ENCODE measurements at regions not wholly inside any gene's neighbourhood (a gene's known extent, or its start where the extent isn't known, plus 50 kb on each side); places are given as distances from the start of the nearest gene placed in this dataset.

DNA sequence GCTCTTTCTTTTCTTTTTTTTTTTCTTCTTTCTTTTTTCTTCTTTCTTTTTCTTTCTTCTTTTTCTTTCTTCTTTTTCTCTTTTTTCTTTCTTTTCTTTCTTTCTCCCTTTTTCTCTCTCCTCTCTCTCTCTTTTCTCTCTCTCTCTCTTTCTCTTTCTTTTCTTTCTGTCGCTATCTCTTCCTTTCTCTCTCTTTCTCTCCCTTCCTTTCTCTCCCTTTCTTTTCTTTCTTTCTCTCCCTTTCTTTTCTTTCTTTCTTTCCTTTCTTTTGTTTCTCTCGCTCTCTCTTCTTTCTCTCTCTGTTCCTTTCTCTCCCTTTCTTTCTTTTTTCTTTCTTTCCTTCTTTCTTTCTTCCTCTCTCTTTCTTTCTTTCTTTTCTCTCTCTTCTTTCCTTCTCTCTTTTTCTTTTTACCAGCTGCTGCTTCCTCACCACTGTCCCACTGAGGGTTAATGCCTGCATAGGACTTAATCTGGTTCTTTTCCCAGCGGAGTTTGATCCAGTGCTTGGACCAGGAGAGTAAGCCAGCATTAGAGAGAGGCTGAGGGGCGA lies 145.4 kb upstream of the SIX2 start:
- Histone ChIP-seq H3K9me2 (ENCODE audit: insufficient read depth, low read length) (no peaks in the 10 kb centered on the region), H2AFZ (ENCODE audit: low read depth, low read length) (no peak overlapping the region), H3K27ac (ENCODE audit: low read length) (no peak overlapping the region), H3K79me2 (replicated peaks; ENCODE audit: insufficient read depth, low read length) (no peaks in the 10 kb centered on the region), H3K4me2 (ENCODE audit: low read length) (no peak overlapping the region), H4K20me1 (ENCODE audit: insufficient read depth) (no peaks in the 10 kb centered on the region), H3K27me3 (ENCODE audit: insufficient read depth, low read depth, low read length) (no peaks in the 10 kb centered on the region), H3F3A (ENCODE audit: insufficient read depth, low read length, poor library complexity, severe bottlenecking) (no peaks in the 10 kb centered on the region), H3K9ac (ENCODE audit: low read length) (no peak overlapping the region), H3K9me3 (ENCODE audit: low read length) (no peaks in the 10 kb centered on the region), H3K4me3 (ENCODE audit: low read length) (no peak overlapping the region), H3K36me3 (ENCODE audit: insufficient read depth, low read length) (no peaks in the 10 kb centered on the region)
- TF ChIP-seq RAD21 (conservative IDR thresholded peaks at IDR 0.05), result no peak
- TF ChIP-seq EP300 (conservative IDR thresholded peaks at IDR 0.05; ENCODE audit: poor library complexity, severe bottlenecking), result no peak
- TF ChIP-seq, protein P1, sequence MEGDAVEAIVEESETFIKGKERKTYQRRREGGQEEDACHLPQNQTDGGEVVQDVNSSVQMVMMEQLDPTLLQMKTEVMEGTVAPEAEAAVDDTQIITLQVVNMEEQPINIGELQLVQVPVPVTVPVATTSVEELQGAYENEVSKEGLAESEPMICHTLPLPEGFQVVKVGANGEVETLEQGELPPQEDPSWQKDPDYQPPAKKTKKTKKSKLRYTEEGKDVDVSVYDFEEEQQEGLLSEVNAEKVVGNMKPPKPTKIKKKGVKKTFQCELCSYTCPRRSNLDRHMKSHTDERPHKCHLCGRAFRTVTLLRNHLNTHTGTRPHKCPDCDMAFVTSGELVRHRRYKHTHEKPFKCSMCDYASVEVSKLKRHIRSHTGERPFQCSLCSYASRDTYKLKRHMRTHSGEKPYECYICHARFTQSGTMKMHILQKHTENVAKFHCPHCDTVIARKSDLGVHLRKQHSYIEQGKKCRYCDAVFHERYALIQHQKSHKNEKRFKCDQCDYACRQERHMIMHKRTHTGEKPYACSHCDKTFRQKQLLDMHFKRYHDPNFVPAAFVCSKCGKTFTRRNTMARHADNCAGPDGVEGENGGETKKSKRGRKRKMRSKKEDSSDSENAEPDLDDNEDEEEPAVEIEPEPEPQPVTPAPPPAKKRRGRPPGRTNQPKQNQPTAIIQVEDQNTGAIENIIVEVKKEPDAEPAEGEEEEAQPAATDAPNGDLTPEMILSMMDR (IDR thresholded peaks at IDR 0.05; ENCODE audit: poor library complexity, severe bottlenecking), result no peak
- no peak for TF ChIP-seq POLR2AphosphoS5 (IDR thresholded peaks at IDR 0.05)
- no peak for TF ChIP-seq TAF1 (IDR thresholded peaks at IDR 0.05; ENCODE audit: low read depth)
- TF ChIP-seq, protein P2, sequence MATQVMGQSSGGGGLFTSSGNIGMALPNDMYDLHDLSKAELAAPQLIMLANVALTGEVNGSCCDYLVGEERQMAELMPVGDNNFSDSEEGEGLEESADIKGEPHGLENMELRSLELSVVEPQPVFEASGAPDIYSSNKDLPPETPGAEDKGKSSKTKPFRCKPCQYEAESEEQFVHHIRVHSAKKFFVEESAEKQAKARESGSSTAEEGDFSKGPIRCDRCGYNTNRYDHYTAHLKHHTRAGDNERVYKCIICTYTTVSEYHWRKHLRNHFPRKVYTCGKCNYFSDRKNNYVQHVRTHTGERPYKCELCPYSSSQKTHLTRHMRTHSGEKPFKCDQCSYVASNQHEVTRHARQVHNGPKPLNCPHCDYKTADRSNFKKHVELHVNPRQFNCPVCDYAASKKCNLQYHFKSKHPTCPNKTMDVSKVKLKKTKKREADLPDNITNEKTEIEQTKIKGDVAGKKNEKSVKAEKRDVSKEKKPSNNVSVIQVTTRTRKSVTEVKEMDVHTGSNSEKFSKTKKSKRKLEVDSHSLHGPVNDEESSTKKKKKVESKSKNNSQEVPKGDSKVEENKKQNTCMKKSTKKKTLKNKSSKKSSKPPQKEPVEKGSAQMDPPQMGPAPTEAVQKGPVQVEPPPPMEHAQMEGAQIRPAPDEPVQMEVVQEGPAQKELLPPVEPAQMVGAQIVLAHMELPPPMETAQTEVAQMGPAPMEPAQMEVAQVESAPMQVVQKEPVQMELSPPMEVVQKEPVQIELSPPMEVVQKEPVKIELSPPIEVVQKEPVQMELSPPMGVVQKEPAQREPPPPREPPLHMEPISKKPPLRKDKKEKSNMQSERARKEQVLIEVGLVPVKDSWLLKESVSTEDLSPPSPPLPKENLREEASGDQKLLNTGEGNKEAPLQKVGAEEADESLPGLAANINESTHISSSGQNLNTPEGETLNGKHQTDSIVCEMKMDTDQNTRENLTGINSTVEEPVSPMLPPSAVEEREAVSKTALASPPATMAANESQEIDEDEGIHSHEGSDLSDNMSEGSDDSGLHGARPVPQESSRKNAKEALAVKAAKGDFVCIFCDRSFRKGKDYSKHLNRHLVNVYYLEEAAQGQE (IDR thresholded peaks at IDR 0.05; ENCODE audit: borderline replicate concordance), result no peak
- no peak for TF ChIP-seq MXI1 (conservative IDR thresholded peaks at IDR 0.05; ENCODE audit: poor library complexity, severe bottlenecking)
- no peak for TF ChIP-seq EZH2 (IDR thresholded peaks at IDR 0.05; ENCODE audit: borderline replicate concordance, insufficient read depth, low read length, poor library complexity, severe bottlenecking)
- TF ChIP-seq SMC3 (conservative IDR thresholded peaks at IDR 0.05; ENCODE audit: poor library complexity), result no peak

DNA sequence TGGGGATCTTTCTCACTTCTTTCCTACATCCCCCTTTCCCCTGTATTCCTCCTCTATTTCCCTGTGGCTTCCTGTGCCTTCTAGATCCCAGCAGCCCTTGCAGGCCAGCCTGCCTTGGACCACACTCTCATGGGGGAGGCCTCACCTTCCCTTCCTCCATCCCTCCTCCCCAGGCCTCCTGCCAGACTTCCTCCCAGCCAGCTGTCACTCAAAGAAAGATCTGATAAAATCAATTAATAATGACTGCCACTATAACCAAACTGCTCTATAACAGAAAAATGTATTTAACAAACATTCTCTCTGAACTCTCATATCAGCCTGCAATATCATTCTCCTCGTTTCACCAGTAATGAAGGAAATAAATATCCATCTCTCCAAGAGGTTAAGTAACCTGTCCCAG lies 144.9 kb upstream of the SIX2 start:
- H3K9me3 ChIP-seq (ENCODE audit: low read length), result no peaks in the 10 kb centered on the region
- H2AFZ ChIP-seq (ENCODE audit: low read depth, low read length), result no peak overlapping the region
- H3K27me3 ChIP-seq (ENCODE audit: insufficient read depth, low read depth, low read length), result no peaks in the 10 kb centered on the region
- no peaks in the 10 kb centered on the region for H3K9me2 ChIP-seq (ENCODE audit: insufficient read depth, low read length)
- no peak overlapping the region for H3K4me2 ChIP-seq (ENCODE audit: low read length)
- no peaks in the 10 kb centered on the region for H3K36me3 ChIP-seq (ENCODE audit: insufficient read depth, low read length)
- H3K9ac ChIP-seq (ENCODE audit: low read length), result no peak overlapping the region
- TF ChIP-seq, protein P1 (IDR thresholded peaks at IDR 0.05; ENCODE audit: poor library complexity, severe bottlenecking), result no peak
- no peak for TF ChIP-seq MXI1 (conservative IDR thresholded peaks at IDR 0.05; ENCODE audit: poor library complexity, severe bottlenecking)
- TF ChIP-seq EZH2 (IDR thresholded peaks at IDR 0.05; ENCODE audit: borderline replicate concordance, insufficient read depth, low read length, poor library complexity, severe bottlenecking), result no peak
- TF ChIP-seq POLR2AphosphoS5 (IDR thresholded peaks at IDR 0.05), result no peak
- TF ChIP-seq SMC3 (conservative IDR thresholded peaks at IDR 0.05; ENCODE audit: poor library complexity), result no peak
- no peak for TF ChIP-seq TAF1 (IDR thresholded peaks at IDR 0.05; ENCODE audit: low read depth)
- TF ChIP-seq RAD21 (conservative IDR thresholded peaks at IDR 0.05), result no peak
- no peak for TF ChIP-seq EP300 (conservative IDR thresholded peaks at IDR 0.05; ENCODE audit: poor library complexity, severe bottlenecking)
- TF ChIP-seq, protein P2 (IDR thresholded peaks at IDR 0.05; ENCODE audit: borderline replicate concordance), result no peak
- H3F3A ChIP-seq (ENCODE audit: insufficient read depth, low read length, poor library complexity, severe bottlenecking), result no peaks in the 10 kb centered on the region
- H4K20me1 ChIP-seq (ENCODE audit: insufficient read depth), result no peaks in the 10 kb centered on the region
- H3K79me2 ChIP-seq (replicated peaks; ENCODE audit: insufficient read depth, low read length), result no peaks in the 10 kb centered on the region
- H3K27ac ChIP-seq (ENCODE audit: low read length), result no peak overlapping the region
- no peak overlapping the region for H3K4me3 ChIP-seq (ENCODE audit: low read length)
